SK-N-SH (cell line): ENCODE measurements at regions not wholly inside any gene's neighbourhood (a gene's known extent, or its start where the extent isn't known, plus 50 kb on each side); places are given as distances from the start of the nearest gene placed in this dataset.

Experiments
- CTCF ChIA-PET: fragments of 300-600, 350-600 bp; formaldehyde crosslinking; extraction: SDS; loops from one replicate; lab custom pipeline; 2021; lab: Yijun Ruan, JAX
- POLR2A ChIA-PET: fragments of 350-600 bp; sonication (Branson Sonifier 250); formaldehyde crosslinking; extraction: SDS; loops from one replicate; lab custom pipeline; 2020; ENCODE audit warnings: antibody characterized with exemption, inconsistent platforms; lab: Yijun Ruan, JAX
- DNase-seq: peaks from one replicate; pipeline ENCODE4 v3.0.0; 2012
- H2AFZ ChIP-seq: fragments of 200-600 bp; sonication (generic); 2 replicates; pipeline ENCODE4 v1.8.1; 2016; ENCODE audit warnings: antibody characterized with exemption, mild to moderate bottlenecking, low read depth
- H3F3A ChIP-seq: fragments of 200-600 bp; sonication (generic); replicated peaks from 2 replicates; pipeline ENCODE3; 2016; ENCODE audit warnings: antibody characterized with exemption, mild to moderate bottlenecking; ENCODE audit not compliant: insufficient read depth
- H3K27ac ChIP-seq, 2 experiments: fragments of 200-500 bp in 1 of 2; fragments of 200-600 bp in 1 of 2; sonication (Bioruptor generic) in 1 of 2; sonication (generic), shearing (Covaris generic) in 1 of 2; 2 replicates each; pipeline versions ENCODE4 v1.5.1 to v1.6.1; 2014 to 2016; ENCODE audit warnings: low read depth in 2 of 2, inconsistent platforms in 1 of 2, low read length in 1 of 2, mild to moderate bottlenecking in 1 of 2, mixed read lengths in 1 of 2
- H3K27me3 ChIP-seq: fragments of 200-600 bp; sonication (generic), shearing (Covaris generic); 2 replicates; pipeline ENCODE4 v1.6.1; 2016; ENCODE audit warnings: mixed run types; ENCODE audit not compliant: insufficient read depth
- H3K36me3 ChIP-seq, 2 experiments: fragments of 200-500 bp in 1 of 2; fragments of 200-600 bp in 1 of 2; sonication (Bioruptor generic) in 1 of 2; sonication (generic) in 1 of 2; replicated peaks in 1 of 2; 2 replicates each; pipeline versions ENCODE3 to v1.5.1; 2014 to 2016; ENCODE audit warnings: low read length in 1 of 2, mild to moderate bottlenecking in 1 of 2; ENCODE audit not compliant: insufficient read depth in 2 of 2, control insufficient read depth in 1 of 2
- H3K4me1 ChIP-seq, 2 experiments: fragments of 200-500 bp in 1 of 2; fragments of 200-600 bp in 1 of 2; sonication (Bioruptor generic) in 1 of 2; sonication (generic), shearing (Covaris generic) in 1 of 2; 2 replicates each; pipeline versions ENCODE4 v1.5.1 to v1.6.1; 2014 to 2016; ENCODE audit warnings: low read depth in 1 of 2, low read length in 1 of 2, mixed run types in 1 of 2; ENCODE audit not compliant: insufficient read depth in 2 of 2, control insufficient read depth in 1 of 2
- H3K4me2 ChIP-seq: fragments of 200-600 bp; sonication (generic), shearing (Covaris generic); 2 replicates; pipeline ENCODE4 v1.6.1; 2017; ENCODE audit warnings: mixed run types
- H3K4me3 ChIP-seq, 2 experiments: fragments of 200-500 bp in 1 of 2; fragments of 200-600 bp in 1 of 2; sonication (Bioruptor generic) in 1 of 2; sonication (generic), shearing (Covaris generic) in 1 of 2; 2 replicates each; pipeline versions ENCODE4 v1.5.1 to v1.8.1; 2014 to 2016; ENCODE audit warnings: low read depth in 2 of 2, inconsistent platforms in 1 of 2, low read length in 1 of 2, mild to moderate bottlenecking in 1 of 2, mixed read lengths in 1 of 2, moderate library complexity in 1 of 2
- H3K79me2 ChIP-seq: fragments of 200-600 bp; sonication (generic); 2 replicates; pipeline ENCODE4 v1.8.1; 2017; ENCODE audit warnings: mild to moderate bottlenecking; ENCODE audit not compliant: insufficient read depth
- H3K9ac ChIP-seq: fragments of 200-600 bp; sonication (generic); 2 replicates; pipeline ENCODE4 v1.6.1; 2017; ENCODE audit warnings: mixed run types
- H3K9me2 ChIP-seq: fragments of 200-600 bp; sonication (generic); 2 replicates; pipeline ENCODE4 v1.6.1; 2017; ENCODE audit warnings: mixed run types
- H3K9me3 ChIP-seq: fragments of 200-600 bp; sonication (generic); 2 replicates; pipeline ENCODE4 v1.6.1; 2017; ENCODE audit warnings: mixed run types, mild to moderate bottlenecking, moderate library complexity
- H4K20me1 ChIP-seq: fragments of 200-600 bp; sonication (generic); 2 replicates; pipeline ENCODE4 v1.6.1; 2017; ENCODE audit warnings: mild to moderate bottlenecking, mixed run types; ENCODE audit not compliant: insufficient read depth
- CTCF ChIP-seq: fragments of 200-600 bp; sonication (generic); IDR thresholded peaks from 2 replicates; pipeline ENCODE4 v1.6.1; 2017; ENCODE audit warnings: antibody characterized with exemption, mild to moderate bottlenecking, moderate library complexity
- EP300 ChIP-seq, 2 experiments: IDR thresholded peaks; 2 replicates each; pipeline versions ENCODE4 v1.4.0 to v1.6.1; 2012; ENCODE audit warnings: borderline replicate concordance in 1 of 2, low read depth in 1 of 2, low read length in 1 of 2
- EZH2phosphoT487 ChIP-seq: fragments of 200-600 bp; sonication (generic); IDR thresholded peaks from 2 replicates; pipeline ENCODE4 v1.6.1; 2017; ENCODE audit warnings: low read depth, mixed run types, mild to moderate bottlenecking, antibody characterized with exemption, moderate library complexity, borderline replicate concordance
- GABPA ChIP-seq: IDR thresholded peaks from 2 replicates; pipeline ENCODE4 v1.4.0; 2012; ENCODE audit warnings: low read depth, mild to moderate bottlenecking
- MEF2A ChIP-seq: IDR thresholded peaks from 2 replicates; pipeline ENCODE4 v1.4.0; 2012; ENCODE audit warnings: low read depth, borderline replicate concordance
- NRF1 ChIP-seq: IDR thresholded peaks from 2 replicates; pipeline ENCODE4 v1.6.1; 2012; ENCODE audit warnings: low read depth, mild to moderate bottlenecking, low read length
- POLR2AphosphoS5 ChIP-seq: IDR thresholded peaks from 2 replicates; pipeline ENCODE4 v1.6.1; 2012; ENCODE audit warnings: low read depth, low read length
- RAD21 ChIP-seq: IDR thresholded peaks from 2 replicates; pipeline ENCODE4 v1.6.1; 2012; ENCODE audit warnings: mild to moderate bottlenecking, low read length
- RCOR1 ChIP-seq: fragments of 150-350 bp; IDR thresholded peaks from 2 replicates; pipeline ENCODE4 v1.6.1; 2017; ENCODE audit warnings: antibody characterized with exemption, low read length
- REST ChIP-seq: IDR thresholded peaks from 2 replicates; pipeline ENCODE4 v1.6.1; 2012; ENCODE audit warnings: mild to moderate bottlenecking, low read depth, low read length, moderate library complexity
- RXRA ChIP-seq: IDR thresholded peaks from 2 replicates; pipeline ENCODE4 v1.4.0; 2012; ENCODE audit warnings: low read depth, mild to moderate bottlenecking, borderline replicate concordance
- SMC3 ChIP-seq: IDR thresholded peaks from 2 replicates; pipeline ENCODE4 v1.6.1; 2012; ENCODE audit warnings: low read depth, low read length, improper control_type of control experiment
- TAF1 ChIP-seq: IDR thresholded peaks from 2 replicates; pipeline ENCODE4 v1.6.1; 2012; ENCODE audit warnings: low read depth, mild to moderate bottlenecking, low read length, moderate library complexity, borderline replicate concordance
- TEAD4 ChIP-seq: IDR thresholded peaks from 2 replicates; pipeline ENCODE4 v1.4.0; 2012; ENCODE audit warnings: mild to moderate bottlenecking, borderline replicate concordance; ENCODE audit not compliant: insufficient read depth
- USF1 ChIP-seq: IDR thresholded peaks from 2 replicates; pipeline ENCODE4 v1.4.0; 2012; ENCODE audit warnings: low read depth, borderline replicate concordance
- USF2 ChIP-seq: fragments of 150-350 bp; IDR thresholded peaks from 2 replicates; pipeline ENCODE4 v1.6.1; 2017; ENCODE audit warnings: antibody characterized with exemption, low read length, low read depth, borderline replicate concordance
- YY1 ChIP-seq: IDR thresholded peaks from 2 replicates; pipeline ENCODE4 v1.4.0; 2012; ENCODE audit warnings: low read depth, mild to moderate bottlenecking
- WGBS: methylation state at CpG from one replicate; pipeline ENCODE4 v1.1.6; 2017; ENCODE audit warnings: low lambda C conversion rate; 5-methylcytosine and 5-hydroxymethylcytosine counted together

- TF ChIP-seq REST = no peak
- TF ChIP-seq TEAD4 = peak; percentile 11; the same call in 1 of the 2 replicates
- no peak for TF ChIP-seq POLR2AphosphoS5
- no peak for TF ChIP-seq USF2
Observed at GRCh38 chr18:40485318-40485717, 1469.7 kb upstream of the PIK3C3 start (continued).

- Histone ChIP-seq H3K4me1 (no peaks in the 10 kb centered on the region; a peak in 1 of 4 replicates), H3K4me2 (no peak overlapping the region), H3K27me3 (no peaks in the 10 kb centered on the region), H3K9me2 (no peaks in the 10 kb centered on the region), H3K36me3 (peaks cover 0 to 5% of the 10 kb centered on the region in 2 experiments), H2AFZ (no peak overlapping the region), H3K79me2 (no peaks in the 10 kb centered on the region), H3K9ac (no peak overlapping the region), H3K4me3 (no peak overlapping the region), H3K27ac (no peak overlapping the region), H4K20me1 (no peaks in the 10 kb centered on the region), H3F3A (no peaks in the 10 kb centered on the region), H3K9me3 (no peaks in the 10 kb centered on the region)
- 68% methylated on average over 8 of the region's 8 CpGs for WGBS
- POLR2A ChIA-PET = no interaction called here
- CTCF ChIA-PET = interaction anchor here (0.6 to 1.6 kb wide), 3 partner anchors 8 to 918 kb away, joined by 3 read pairs; no protein-coding TSS in a partner anchor
- TF ChIP-seq USF2 (no peak), YY1 (no peak), GABPA (no peak), TAF1 (no peak), EP300 (IDR thresholded peaks at IDR 0.05; ENCODE audit: borderline replicate concordance in 1 of 2, low read depth in 1 of 2, low read length in 1 of 2) (no peak), EZH2phosphoT487 (no peak), TEAD4 (no peak), RCOR1 (no peak), SMC3 (no peak), MEF2A (no peak), USF1 (no peak), CTCF (no peak), RXRA (no peak), RAD21 (no peak), NRF1 (no peak)
- TF ChIP-seq, all 33 proteins: peak for 0
- no peak for DNase-seq
Observed at GRCh38 chr18:40473221-40474029, 1481.6 kb upstream of the PIK3C3 start.
